A673 (cell line): ENCODE measurements at regions not wholly inside any gene's neighbourhood (a gene's known extent, or its start where the extent isn't known, plus 50 kb on each side); places are given as distances from the start of the nearest gene placed in this dataset.

Experiments used
- BruUV-seq: library from RNA; stranded (reverse); fragments of 400-500 nt; replicated peaks from 2 replicates; lab custom pipeline; 2021; lab: Mats Ljungman, UMichigan
- CTCF ChIA-PET: fragments of 300-600 bp; sonication (Branson Sonifier 250); formaldehyde crosslinking; loops from one replicate; lab custom pipeline; 2022; ENCODE audit warnings: antibody characterized with exemption; lab: Charles Lee
- POLR2A ChIA-PET: fragments of 300-600 bp; sonication (Branson Sonifier 250); formaldehyde crosslinking; loops from one replicate; lab custom pipeline; 2022; ENCODE audit warnings: antibody characterized with exemption; ENCODE audit not compliant: low non-redundant PET; lab: Charles Lee
- DNase-seq: peaks from one replicate; pipeline ENCODE4 v3.0.0-alpha.2; 2015; ENCODE audit warnings: low spot score
- H3K27ac ChIP-seq: fragments of 200-600 bp; sonication (generic); 2 replicates; pipeline ENCODE4 v1.5.1; 2016; ENCODE audit warnings: mixed run types, low read depth, mild to moderate bottlenecking, mixed read lengths, antibody characterized with exemption, low read length; ENCODE audit not compliant: poor library complexity, severe bottlenecking
- H3K27me3 ChIP-seq: fragments of 200-600 bp; sonication (generic); replicated peaks from 2 replicates; pipeline ENCODE4 v1.6.1; 2017; ENCODE audit warnings: mixed run types, low read depth, mild to moderate bottlenecking, mixed read lengths, antibody characterized with exemption, low read length; ENCODE audit not compliant: insufficient read depth, poor library complexity
- H3K36me3 ChIP-seq: fragments of 200-600 bp; sonication (generic); 2 replicates; pipeline ENCODE4 v1.6.1; 2016; ENCODE audit warnings: mixed run types, mild to moderate bottlenecking, mixed read lengths, antibody characterized with exemption, low read length; ENCODE audit not compliant: insufficient read depth, poor library complexity, severe bottlenecking
- H3K4me1 ChIP-seq: fragments of 200-600 bp; sonication (generic); 2 replicates; pipeline ENCODE4 v1.6.1; 2017; ENCODE audit warnings: mixed run types, mild to moderate bottlenecking, mixed read lengths, antibody characterized with exemption, low read length; ENCODE audit not compliant: insufficient read depth, poor library complexity, severe bottlenecking
- H3K4me3 ChIP-seq: fragments of 200-600 bp; sonication (generic); 2 replicates; pipeline ENCODE4 v1.5.1; 2016; ENCODE audit warnings: low read depth, mixed run types, mild to moderate bottlenecking, mixed read lengths, low read length; ENCODE audit not compliant: poor library complexity, severe bottlenecking
- H3K9me3 ChIP-seq: fragments of 200-600 bp; sonication (generic); 2 replicates; pipeline ENCODE4 v1.6.1; 2016; ENCODE audit warnings: mixed run types, low read depth, mild to moderate bottlenecking, mixed read lengths, antibody characterized with exemption, low read length; ENCODE audit not compliant: poor library complexity, severe bottlenecking
- EZH2 ChIP-seq: fragments of 200-600 bp; sonication (generic); IDR thresholded peaks from 2 replicates; pipeline ENCODE4 v1.6.1; 2017; ENCODE audit warnings: borderline replicate concordance, low read depth, mild to moderate bottlenecking, mixed read lengths, antibody characterized with exemption, low read length; ENCODE audit not compliant: poor library complexity, severe bottlenecking
- intact Hi-C: fragments of 100-400 bp; cut with micrococcal nuclease; formaldehyde crosslinking; loops from one replicate; pipeline ENCODE4 v1.10.0; 2022; ENCODE audit not compliant: unreplicated experiment
- TF ChIP-seq, protein P1 (sequence below): fragments of 300-800, 200-600 bp; sonication (generic); conservative IDR thresholded peaks from 2 replicates; pipeline ENCODE4 v1.5.1; 2017; ENCODE audit warnings: low read depth, mild to moderate bottlenecking, antibody characterized with exemption, low read length, moderate library complexity, mixed read lengths

DNA sequence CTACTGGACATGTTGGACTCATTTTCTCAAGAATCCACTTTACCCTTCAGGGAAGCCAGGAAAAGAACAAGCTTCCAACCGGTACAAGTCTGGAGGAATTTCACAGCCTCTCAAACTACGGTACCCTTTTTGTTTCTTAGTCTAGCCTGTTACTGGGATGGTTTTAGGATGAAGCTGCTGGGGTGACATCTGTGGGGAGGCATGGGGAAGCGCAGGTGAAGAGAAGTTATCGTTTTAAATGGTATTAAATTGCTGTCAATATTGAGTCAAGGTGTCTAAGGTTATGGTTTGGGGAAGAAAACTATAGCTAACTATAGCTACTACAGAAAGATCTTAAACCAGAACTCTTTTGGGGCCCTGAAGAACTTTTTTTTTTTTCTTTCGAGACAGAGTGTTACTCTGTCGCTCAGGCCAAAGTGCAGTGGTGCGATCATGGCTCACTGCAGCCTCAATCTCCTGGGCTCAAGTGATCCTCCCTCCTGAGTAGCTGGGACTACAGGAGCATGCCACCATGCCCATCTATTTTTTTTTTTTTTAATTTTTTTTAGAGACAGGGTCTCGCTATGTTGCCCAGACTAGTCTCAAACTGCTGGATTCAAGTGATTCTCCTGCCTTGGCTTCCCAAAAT is 128.7 kb downstream of the RIN2 start:
- Histone ChIP-seq H3K27me3 (no peaks in the 10 kb centered on the region), H3K4me1 (peaks cover 12% of the 10 kb centered on the region), H3K36me3 (no peaks in the 10 kb centered on the region), H3K27ac (no peak overlapping the region), H3K4me3 (no peak overlapping the region), H3K9me3 (no peaks in the 10 kb centered on the region)
- intact Hi-C loops: no loop called here
- no peak for TF ChIP-seq EZH2
- TF ChIP-seq, protein P1, sequence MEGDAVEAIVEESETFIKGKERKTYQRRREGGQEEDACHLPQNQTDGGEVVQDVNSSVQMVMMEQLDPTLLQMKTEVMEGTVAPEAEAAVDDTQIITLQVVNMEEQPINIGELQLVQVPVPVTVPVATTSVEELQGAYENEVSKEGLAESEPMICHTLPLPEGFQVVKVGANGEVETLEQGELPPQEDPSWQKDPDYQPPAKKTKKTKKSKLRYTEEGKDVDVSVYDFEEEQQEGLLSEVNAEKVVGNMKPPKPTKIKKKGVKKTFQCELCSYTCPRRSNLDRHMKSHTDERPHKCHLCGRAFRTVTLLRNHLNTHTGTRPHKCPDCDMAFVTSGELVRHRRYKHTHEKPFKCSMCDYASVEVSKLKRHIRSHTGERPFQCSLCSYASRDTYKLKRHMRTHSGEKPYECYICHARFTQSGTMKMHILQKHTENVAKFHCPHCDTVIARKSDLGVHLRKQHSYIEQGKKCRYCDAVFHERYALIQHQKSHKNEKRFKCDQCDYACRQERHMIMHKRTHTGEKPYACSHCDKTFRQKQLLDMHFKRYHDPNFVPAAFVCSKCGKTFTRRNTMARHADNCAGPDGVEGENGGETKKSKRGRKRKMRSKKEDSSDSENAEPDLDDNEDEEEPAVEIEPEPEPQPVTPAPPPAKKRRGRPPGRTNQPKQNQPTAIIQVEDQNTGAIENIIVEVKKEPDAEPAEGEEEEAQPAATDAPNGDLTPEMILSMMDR: 0 out of 2 replicates have a peak, but pooled peaks have one; percentile 20
- POLR2A ChIA-PET: no interaction called here
- no TSS peak for BruUV-seq
- CTCF ChIA-PET: interaction anchor here (0.7 kb wide), 1 partner anchor 107 kb away, joined by 3 read pairs; no protein-coding TSS in a partner anchor
- DNase-seq: peak; percentile 8

DNA sequence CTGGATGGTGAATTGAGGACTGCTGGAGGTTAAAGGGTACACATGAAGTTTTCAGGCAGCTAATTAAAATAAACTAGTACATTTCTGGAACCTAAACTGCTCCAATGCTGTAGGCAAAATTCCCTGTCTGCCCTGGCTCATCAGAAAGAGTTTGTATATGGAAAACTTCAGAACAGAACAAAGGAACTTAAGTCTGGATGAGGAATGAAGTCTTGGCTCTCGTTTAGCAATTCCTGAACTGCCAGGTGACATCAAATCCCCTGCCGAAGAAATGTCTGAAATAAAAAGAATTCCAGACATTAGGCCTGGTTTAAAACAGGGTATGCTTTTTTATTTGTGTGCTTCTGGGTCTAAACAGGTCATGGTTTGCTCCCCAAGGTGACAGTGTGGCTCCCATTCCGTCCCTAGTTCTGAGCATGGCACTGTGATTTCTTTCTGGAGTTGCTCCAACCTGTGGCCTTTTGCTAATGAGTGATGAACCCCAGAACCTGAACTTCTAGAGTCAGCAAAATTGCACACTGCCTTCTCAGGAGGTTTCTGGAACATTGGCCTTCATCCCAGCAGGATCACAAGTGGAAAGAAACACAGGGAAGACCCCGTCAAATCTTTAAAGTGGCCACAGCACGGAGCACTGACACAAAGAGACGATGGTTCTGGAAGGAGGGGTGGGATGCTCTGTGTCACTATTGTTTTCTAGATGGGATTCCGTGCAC is 129.4 kb upstream of the NAA20 start:
- no peak for DNase-seq
- no peak for TF ChIP-seq EZH2
- TF ChIP-seq, protein P1: no peak
- peaks cover 12% of the 10 kb centered on the region for H3K4me1 ChIP-seq
- no TSS peak for BruUV-seq
- no peaks in the 10 kb centered on the region for H3K27me3 ChIP-seq
- H3K36me3 ChIP-seq: no peaks in the 10 kb centered on the region
- no peak overlapping the region for H3K4me3 ChIP-seq
- intact Hi-C loops: no loop called here
- no peak overlapping the region for H3K27ac ChIP-seq
- ChIA-PET POLR2A (no interaction called here), CTCF (no interaction called here)
- no peaks in the 10 kb centered on the region for H3K9me3 ChIP-seq

DNA sequence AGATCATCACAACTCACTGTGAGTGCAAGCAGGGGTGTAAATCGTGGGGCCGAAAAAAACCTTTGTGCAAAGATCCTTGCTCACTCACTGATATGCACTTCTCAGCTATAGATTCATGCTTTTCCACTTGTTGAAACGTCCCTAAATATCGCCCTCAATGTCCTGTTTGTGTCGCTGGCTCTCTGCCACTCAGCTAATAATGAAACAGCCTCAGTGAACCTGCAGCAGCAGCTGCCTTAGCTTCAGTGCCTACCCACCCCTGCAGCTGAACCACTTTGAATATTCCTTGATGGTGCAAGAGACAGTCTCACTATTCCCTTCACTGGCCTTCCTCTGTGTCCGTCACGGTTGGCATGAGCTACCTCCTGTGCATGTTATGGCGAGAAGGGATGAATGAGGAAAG is 128.9 kb upstream of the NAA20 start:
- Histone ChIP-seq H3K9me3 (no peaks in the 10 kb centered on the region), H3K4me1 (peaks cover 12% of the 10 kb centered on the region), H3K27ac (no peak overlapping the region), H3K36me3 (no peaks in the 10 kb centered on the region), H3K27me3 (no peaks in the 10 kb centered on the region), H3K4me3 (no peak overlapping the region)
- POLR2A ChIA-PET: no interaction called here
- CTCF ChIA-PET: no interaction called here
- BruUV-seq: no TSS peak
- no peak for DNase-seq
- intact Hi-C loops: no loop called here
- no peak for TF ChIP-seq EZH2
- TF ChIP-seq, protein P1: no peak
